Activated CD8-positive, alpha-beta memory T cell treated with anti-CD3 and anti-CD28 coated beads, Interleukin-2, amount 10 ng/mL, durations not matched to agents 7 days and 5 days (primary cell): ENCODE measurements at regions not wholly inside any gene's neighbourhood (a gene's known extent, or its start where the extent isn't known, plus 50 kb on each side); places are given as distances from the start of the nearest gene placed in this dataset.
A peak's percentile ranks its signal among the peaks of the same experiment; 100 is the strongest.
"Not testable (repeated sequence)": the region's sequence is repeated elsewhere in the genome, so short reads cannot be mapped to it uniquely, and the experiment has no call there.

Source experiments
- ATAC-seq: fragments of 150-1000 bp; cut with Tn5 transposase; one replicate; pipeline ENCODE4 v1.10.0; 2021; ENCODE audit warnings: moderate library complexity
- CTCF ChIA-PET: fragments of 350-600 bp; sonication (Branson Sonifier 250); formaldehyde crosslinking; loops from one replicate; lab custom pipeline; 2021; ENCODE audit warnings: antibody characterized with exemption; lab: Charles Lee
- DNase-seq: peaks from one replicate; pipeline ENCODE4 v3.0.0-alpha.2; 2020
- H3K27ac Mint-ChIP-seq: one replicate; pipeline ENCODE4 v1.8.0; 2021; ENCODE audit warnings: mild to moderate bottlenecking, mixed read lengths
- H3K27me3 Mint-ChIP-seq: one replicate; pipeline ENCODE4 v1.8.0; 2021; ENCODE audit warnings: mixed read lengths
- H3K36me3 Mint-ChIP-seq: one replicate; pipeline ENCODE4 v1.8.0; 2021; ENCODE audit warnings: mild to moderate bottlenecking, mixed read lengths
- H3K4me1 Mint-ChIP-seq: one replicate; pipeline ENCODE4 v1.8.0; 2021; ENCODE audit warnings: mixed read lengths
- H3K4me3 Mint-ChIP-seq: one replicate; pipeline ENCODE4 v1.8.0; 2021; ENCODE audit warnings: mild to moderate bottlenecking, moderate library complexity, mixed read lengths
- H3K9me3 Mint-ChIP-seq: one replicate; pipeline ENCODE4 v1.8.0; 2022; ENCODE audit warnings: low read depth, mixed read lengths

GRCh38 chr10:84743483-84743882 lies 415.1 kb downstream of the CCSER2 start:
- H3K36me3 Mint-ChIP-seq = no peaks in the 10 kb centered on the region
- H3K27ac Mint-ChIP-seq = no peak overlapping the region
- no peaks in the 10 kb centered on the region for H3K9me3 Mint-ChIP-seq
- H3K4me3 Mint-ChIP-seq = no peak overlapping the region
- H3K4me1 Mint-ChIP-seq = no peaks in the 10 kb centered on the region
- no peaks in the 10 kb centered on the region for H3K27me3 Mint-ChIP-seq
- ATAC-seq (no peak), DNase-seq (no peak)
- CTCF ChIA-PET = interaction anchor here (1.4 kb wide), 1 partner anchor 203 kb away, joined by 4 read pairs; no protein-coding TSS in a partner anchor

GRCh38 chr10:84755311-84755710 lies 426.9 kb downstream of the CCSER2 start:
- Mint-ChIP-seq H3K27me3 (no peaks in the 10 kb centered on the region), H3K4me3 (no peak overlapping the region), H3K9me3 (peaks cover 2% of the 10 kb centered on the region), H3K4me1 (no peaks in the 10 kb centered on the region), H3K36me3 (no peaks in the 10 kb centered on the region), H3K27ac (no peak overlapping the region)
- no peak for DNase-seq
- ATAC-seq = no peak
- CTCF ChIA-PET = interaction anchor here (0.6 kb wide), 1 partner anchor 87 kb away, joined by 3 read pairs; no protein-coding TSS in a partner anchor

- H3K4me3 Mint-ChIP-seq, DNase-seq, H3K9me3 Mint-ChIP-seq, CTCF ChIA-PET, H3K27ac Mint-ChIP-seq, H3K36me3 Mint-ChIP-seq, H3K27me3 Mint-ChIP-seq, ATAC-seq, H3K4me1 Mint-ChIP-seq: not testable (repeated sequence)
Measured at GRCh38 chr10:84756653-84757052, 428.3 kb downstream of the CCSER2 start.

GRCh38 chr10:84761994-84762614 lies 433.7 kb downstream of the CCSER2 start:
- H3K4me3 Mint-ChIP-seq, DNase-seq, H3K36me3 Mint-ChIP-seq, H3K27ac Mint-ChIP-seq, H3K9me3 Mint-ChIP-seq, H3K27me3 Mint-ChIP-seq, H3K4me1 Mint-ChIP-seq, CTCF ChIA-PET, ATAC-seq: not testable (repeated sequence)

- DNase-seq (no peak), ATAC-seq (no peak)
- H3K4me1 Mint-ChIP-seq = no peaks in the 10 kb centered on the region
- no peaks in the 10 kb centered on the region for H3K27me3 Mint-ChIP-seq
- no peak overlapping the region for H3K4me3 Mint-ChIP-seq
- CTCF ChIA-PET = no interaction called here
- no peaks in the 10 kb centered on the region for H3K9me3 Mint-ChIP-seq
- H3K36me3 Mint-ChIP-seq = no peaks in the 10 kb centered on the region
- H3K27ac Mint-ChIP-seq = no peak overlapping the region
Measured at GRCh38 chr10:84762754-84763394, 434.5 kb downstream of the CCSER2 start.

GRCh38 chr10:84763965-84764364 lies 435.6 kb downstream of the CCSER2 start:
- Mint-ChIP-seq H3K27me3 (no peaks in the 10 kb centered on the region), H3K9me3 (no peaks in the 10 kb centered on the region), H3K27ac (no peak overlapping the region), H3K36me3 (no peaks in the 10 kb centered on the region), H3K4me3 (no peak overlapping the region), H3K4me1 (no peaks in the 10 kb centered on the region)
- ATAC-seq (no peak), DNase-seq (no peak)
- CTCF ChIA-PET = no interaction called here

GRCh38 chr10:84765086-84765485 lies 436.7 kb downstream of the CCSER2 start:
- Mint-ChIP-seq H3K36me3 (no peaks in the 10 kb centered on the region), H3K9me3 (no peaks in the 10 kb centered on the region), H3K27me3 (no peaks in the 10 kb centered on the region), H3K4me1 (no peaks in the 10 kb centered on the region), H3K27ac (no peak overlapping the region), H3K4me3 (no peak overlapping the region)
- CTCF ChIA-PET = no interaction called here
- DNase-seq = no peak
- ATAC-seq = no peak

GRCh38 chr10:84765656-84766055 lies 437.3 kb downstream of the CCSER2 start:
- DNase-seq (no peak), ATAC-seq (no peak)
- Mint-ChIP-seq H3K36me3 (no peaks in the 10 kb centered on the region), H3K9me3 (no peaks in the 10 kb centered on the region), H3K27ac (no peak overlapping the region), H3K27me3 (no peaks in the 10 kb centered on the region), H3K4me1 (no peaks in the 10 kb centered on the region), H3K4me3 (no peak overlapping the region)
- CTCF ChIA-PET = no interaction called here

GRCh38 chr10:84766923-84767322 lies 438.5 kb downstream of the CCSER2 start:
- H3K9me3 Mint-ChIP-seq = no peaks in the 10 kb centered on the region
- no peaks in the 10 kb centered on the region for H3K4me1 Mint-ChIP-seq
- DNase-seq = no peak
- H3K27ac Mint-ChIP-seq = no peak overlapping the region
- CTCF ChIA-PET = no interaction called here
- no peak for ATAC-seq
- H3K27me3 Mint-ChIP-seq = no peaks in the 10 kb centered on the region
- no peaks in the 10 kb centered on the region for H3K36me3 Mint-ChIP-seq
- H3K4me3 Mint-ChIP-seq = no peak overlapping the region

GRCh38 chr10:84768132-84768531 lies 439.7 kb downstream of the CCSER2 start:
- H3K36me3 Mint-ChIP-seq = no peaks in the 10 kb centered on the region
- no peaks in the 10 kb centered on the region for H3K4me1 Mint-ChIP-seq
- no peaks in the 10 kb centered on the region for H3K9me3 Mint-ChIP-seq
- no peaks in the 10 kb centered on the region for H3K27me3 Mint-ChIP-seq
- no peak for ATAC-seq
- CTCF ChIA-PET = no interaction called here
- no peak overlapping the region for H3K4me3 Mint-ChIP-seq
- DNase-seq = no peak
- no peak overlapping the region for H3K27ac Mint-ChIP-seq

GRCh38 chr10:84770824-84771223 lies 442.4 kb downstream of the CCSER2 start:
- H3K4me3 Mint-ChIP-seq = no peak overlapping the region
- ATAC-seq = no peak
- no peak overlapping the region for H3K27ac Mint-ChIP-seq
- H3K36me3 Mint-ChIP-seq = no peaks in the 10 kb centered on the region
- H3K27me3 Mint-ChIP-seq = no peaks in the 10 kb centered on the region
- H3K9me3 Mint-ChIP-seq = no peaks in the 10 kb centered on the region
- CTCF ChIA-PET = no interaction called here
- H3K4me1 Mint-ChIP-seq = no peaks in the 10 kb centered on the region
- DNase-seq = no peak

- Mint-ChIP-seq H3K27me3 (no peaks in the 10 kb centered on the region), H3K9me3 (no peaks in the 10 kb centered on the region), H3K36me3 (no peaks in the 10 kb centered on the region), H3K27ac (no peak overlapping the region), H3K4me3 (no peak overlapping the region), H3K4me1 (no peaks in the 10 kb centered on the region)
- ATAC-seq (peak; percentile 27), DNase-seq (no peak)
- CTCF ChIA-PET = no interaction called here
Measured at GRCh38 chr10:84783386-84783785, 455.0 kb downstream of the CCSER2 start.

- Mint-ChIP-seq H3K36me3 (no peaks in the 10 kb centered on the region), H3K4me3 (no peak overlapping the region), H3K9me3 (no peaks in the 10 kb centered on the region), H3K4me1 (no peaks in the 10 kb centered on the region), H3K27me3 (no peaks in the 10 kb centered on the region), H3K27ac (no peak overlapping the region)
- DNase-seq = no peak
- no peak for ATAC-seq
- CTCF ChIA-PET = no interaction called here
Measured at GRCh38 chr10:84783909-84784308, 455.5 kb downstream of the CCSER2 start.

- H3K36me3 Mint-ChIP-seq = no peaks in the 10 kb centered on the region
- CTCF ChIA-PET = no interaction called here
- ATAC-seq (no peak), DNase-seq (no peak)
- H3K27me3 Mint-ChIP-seq = no peaks in the 10 kb centered on the region
- no peak overlapping the region for H3K4me3 Mint-ChIP-seq
- no peaks in the 10 kb centered on the region for H3K4me1 Mint-ChIP-seq
- no peak overlapping the region for H3K27ac Mint-ChIP-seq
- H3K9me3 Mint-ChIP-seq = no peaks in the 10 kb centered on the region
Measured at GRCh38 chr10:84784749-84785148, 456.4 kb downstream of the CCSER2 start.
